Osteoblast (primary cell): ENCODE measurements at regions not wholly inside any gene's neighbourhood (a gene's known extent, or its start where the extent isn't known, plus 50 kb on each side); places are given as distances from the start of the nearest gene placed in this dataset. TPM values are rescaled to one million over a fixed set of nuclear protein-coding genes. Genes with fewer than 3 reads are reported as not detected.
A peak's percentile ranks its signal among the peaks of the same experiment; 100 is the strongest.

Experiments used
- DNase-seq: peaks from one replicate; pipeline ENCODE4 v3.0.0; 2011; ENCODE audit warnings: low spot score, mixed read lengths; ENCODE audit not compliant: insufficient read length; ENCODE audit errors: missing footprints
- H2AFZ ChIP-seq: 2 replicates; pipeline ENCODE4 v1.6.0; 2011; ENCODE audit warnings: mild to moderate bottlenecking, low read length
- H3K27ac ChIP-seq: 2 replicates; pipeline ENCODE4 v1.5.1; 2011; ENCODE audit warnings: mild to moderate bottlenecking, low read depth, low read length, moderate library complexity
- H3K27me3 ChIP-seq: 2 replicates; pipeline ENCODE4 v1.6.0; 2012; ENCODE audit warnings: mild to moderate bottlenecking, control low read depth, inconsistent platforms, low read length, moderate library complexity; ENCODE audit not compliant: insufficient read depth
- H3K36me3 ChIP-seq: 2 replicates; pipeline ENCODE4 v1.5.1; 2011; ENCODE audit warnings: mild to moderate bottlenecking, low read length, control low read depth, moderate library complexity; ENCODE audit not compliant: insufficient read depth
- H3K4me1 ChIP-seq: 2 replicates; pipeline ENCODE4 v1.5.1; 2011; ENCODE audit warnings: mild to moderate bottlenecking, low read length, control low read depth, moderate library complexity; ENCODE audit not compliant: insufficient read depth
- H3K4me2 ChIP-seq: 2 replicates; pipeline ENCODE4 v1.6.0; 2011; ENCODE audit warnings: mild to moderate bottlenecking, low read length; ENCODE audit not compliant: insufficient read depth
- H3K4me3 ChIP-seq: fragments of 200-600 bp; sonication (generic); 3 replicates; pipeline ENCODE4 v1.5.1; 2012; ENCODE audit warnings: mild to moderate bottlenecking, low read length, inconsistent platforms; ENCODE audit not compliant: insufficient read depth
- H3K79me2 ChIP-seq: 2 replicates; pipeline ENCODE4 v1.6.0; 2012; ENCODE audit warnings: mild to moderate bottlenecking, low read length, control low read depth, inconsistent platforms; ENCODE audit not compliant: insufficient read depth
- H3K9me3 ChIP-seq: 2 replicates; pipeline ENCODE4 v1.5.1; 2011; ENCODE audit warnings: low read depth, low read length, control low read depth
- H4K20me1 ChIP-seq: 2 replicates; pipeline ENCODE4 v1.6.0; 2012; ENCODE audit warnings: mild to moderate bottlenecking, low read length, control low read depth; ENCODE audit not compliant: insufficient read depth
- CTCF ChIP-seq: IDR thresholded peaks from 2 replicates; pipeline ENCODE4 v1.5.1; 2011; ENCODE audit warnings: mild to moderate bottlenecking, low read depth, low read length, moderate library complexity; ENCODE audit errors: extremely low read depth
- small RNA-seq: library from RNA; depleted of rRNA; stranded (forward); fragments of <200 nt; gene quantifications from one replicate; pipeline ENCODE3, GENCODE V24; 2012

- no peaks in the 10 kb centered on the region for H3K9me3 ChIP-seq
- no peak overlapping the region for H3K4me3 ChIP-seq
- H3K4me1 ChIP-seq = peaks cover 17% of the 10 kb centered on the region
- no peaks in the 10 kb centered on the region for H3K79me2 ChIP-seq
- H4K20me1 ChIP-seq = no peaks in the 10 kb centered on the region
- no peaks in the 10 kb centered on the region for H3K36me3 ChIP-seq
- H3K4me2 ChIP-seq = no peak overlapping the region
- H2AFZ ChIP-seq = no peak overlapping the region
- H3K27me3 ChIP-seq = peaks cover 65% of the 10 kb centered on the region
- no peak for DNase-seq
- no peak for TF ChIP-seq CTCF
- peak overlapping the region; percentile 6 for H3K27ac ChIP-seq
Observed at GRCh38 chr11:130816546-130817329, 99.5 kb downstream of the SNX19 start.

GRCh38 chr11:130817330-130817944 is 98.8 kb downstream of the SNX19 start:
- peak overlapping the region; percentile 6 for H3K27ac ChIP-seq
- no peak overlapping the region for H3K4me2 ChIP-seq

GRCh38 chr11:130819625-130820024 is 96.7 kb downstream of the SNX19 start:
- Histone ChIP-seq H3K4me3 (no peak overlapping the region), H2AFZ (no peak overlapping the region), H3K4me1 (peaks cover 17% of the 10 kb centered on the region), H3K4me2 (no peak overlapping the region), H4K20me1 (no peaks in the 10 kb centered on the region), H3K27me3 (peaks cover 49% of the 10 kb centered on the region), H3K27ac (no peak overlapping the region), H3K9me3 (no peaks in the 10 kb centered on the region), H3K36me3 (no peaks in the 10 kb centered on the region), H3K79me2 (no peaks in the 10 kb centered on the region)
- DNase-seq = no peak
- TF ChIP-seq CTCF = no peak

More at GRCh38 chr11:130817330-130817944, 98.8 kb downstream of the SNX19 start:
- H3K27me3 ChIP-seq = peaks cover 59% of the 10 kb centered on the region
- no peaks in the 10 kb centered on the region for H3K36me3 ChIP-seq
- peaks cover 17% of the 10 kb centered on the region for H3K4me1 ChIP-seq
- no peak for TF ChIP-seq CTCF
- no peak overlapping the region for H3K4me3 ChIP-seq
- H3K79me2 ChIP-seq = no peaks in the 10 kb centered on the region
- no peak for DNase-seq
- H3K9me3 ChIP-seq = no peaks in the 10 kb centered on the region
- H4K20me1 ChIP-seq = no peaks in the 10 kb centered on the region
- H2AFZ ChIP-seq = no peak overlapping the region

Small RNA genes in the stretch of these regions (small RNA-seq; reads per million reads assigned to genes)
- gene AP004371.1 (not detected), gene MIR8052 (not detected)
